BJ (cell line): ENCODE measurements at regions not wholly inside any gene's neighbourhood (a gene's known extent, or its start where the extent isn't known, plus 50 kb on each side); places are given as distances from the start of the nearest gene placed in this dataset.
"Not testable (repeated sequence)": the region's sequence is repeated elsewhere in the genome, so short reads cannot be mapped to it uniquely, and the experiment has no call there.

Experiments used
- CTCF ChIA-PET: fragments of 350-600 bp; formaldehyde crosslinking; extraction: SDS; loops from one replicate; lab custom pipeline; 2021; ENCODE audit warnings: antibody characterized with exemption, inconsistent platforms; lab: Yijun Ruan, JAX
- POLR2A ChIA-PET: fragments of 300-600 bp; sonication (Branson Sonifier 250); formaldehyde crosslinking; extraction: SDS; loops from one replicate; lab custom pipeline; 2021; ENCODE audit warnings: antibody characterized with exemption; lab: Charles Lee
- DNase-seq: peaks from one replicate; pipeline ENCODE4 v3.0.0-alpha.2; 2011; ENCODE audit warnings: low read depth
- H3K27me3 ChIP-seq: 2 replicates; pipeline ENCODE4 v1.6.0; 2011; ENCODE audit warnings: low read length; ENCODE audit not compliant: control insufficient read depth, insufficient read depth
- H3K36me3 ChIP-seq: 2 replicates; pipeline ENCODE4 v1.5.1; 2011; ENCODE audit warnings: low read length; ENCODE audit not compliant: control insufficient read depth, insufficient read depth
- H3K4me3 ChIP-seq: 2 replicates; pipeline ENCODE4 v1.5.1; 2011; ENCODE audit warnings: low read depth, mild to moderate bottlenecking, control low read depth, low read length
- CTCF ChIP-seq: IDR thresholded peaks from 2 replicates; pipeline ENCODE4 v1.5.1; 2011; ENCODE audit warnings: low read depth, mild to moderate bottlenecking, control low read depth, inconsistent platforms, low read length, moderate library complexity; ENCODE audit not compliant: insufficient read depth

GRCh38 chr15:89004726-89005030, 83.6 kb upstream of the ABHD2 start:
- Histone ChIP-seq H3K36me3 (no peaks in the 10 kb centered on the region), H3K27me3 (no peaks in the 10 kb centered on the region), H3K4me3 (no peak overlapping the region)
- CTCF ChIA-PET = interaction anchor here (1.0 to 5.3 kb wide), 9 partner anchors 11 to 126 kb away, joined by 3 to 38 read pairs (median 4); no protein-coding TSS in a partner anchor
- no peak for DNase-seq
- POLR2A ChIA-PET = interaction anchor here (1.2 kb wide), 1 partner anchor 101 kb away, joined by 3 read pairs; no protein-coding TSS in a partner anchor
- no peak for TF ChIP-seq CTCF

- H3K36me3 ChIP-seq, H3K4me3 ChIP-seq, DNase-seq, POLR2A ChIA-PET, H3K27me3 ChIP-seq: not testable (repeated sequence)
- CTCF ChIA-PET = interaction anchor here (1.1 kb wide), 1 partner anchor 103 kb away, joined by 4 read pairs; no protein-coding TSS in a partner anchor
Observed at GRCh38 chr15:89007527-89007926, 80.7 kb upstream of the ABHD2 start.

GRCh38 chr15:89007989-89008388, 80.3 kb upstream of the ABHD2 start:
- POLR2A ChIA-PET = no interaction called here
- no peak for TF ChIP-seq CTCF
- DNase-seq = no peak
- CTCF ChIA-PET = interaction anchor here (1.1 to 1.3 kb wide), 2 partner anchors 9 to 103 kb away, joined by 3 to 4 read pairs; no protein-coding TSS in a partner anchor
- H3K4me3 ChIP-seq = no peak overlapping the region
- H3K27me3 ChIP-seq = no peaks in the 10 kb centered on the region
- no peaks in the 10 kb centered on the region for H3K36me3 ChIP-seq

- ChIA-PET POLR2A (no interaction called here), CTCF (interaction anchor here (0.7 to 1.4 kb wide), 3 partner anchors 10 to 104 kb away, joined by 3 to 4 read pairs (median 3); no protein-coding TSS in a partner anchor)
- no peak for TF ChIP-seq CTCF
- Histone ChIP-seq H3K27me3 (no peaks in the 10 kb centered on the region), H3K4me3 (no peak overlapping the region), H3K36me3 (no peaks in the 10 kb centered on the region)
- no peak for DNase-seq
Observed at GRCh38 chr15:89009080-89009479, 79.2 kb upstream of the ABHD2 start.

- no peak for DNase-seq
- Histone ChIP-seq H3K36me3 (no peaks in the 10 kb centered on the region), H3K4me3 (no peak overlapping the region), H3K27me3 (no peaks in the 10 kb centered on the region)
- no peak for TF ChIP-seq CTCF
- ChIA-PET CTCF (interaction anchor here (0.7 to 1.4 kb wide), 3 partner anchors 10 to 111 kb away, joined by 3 to 11 read pairs (median 3); no protein-coding TSS in a partner anchor), POLR2A (no interaction called here)
Observed at GRCh38 chr15:89015412-89016097, 72.7 kb upstream of the ABHD2 start.
